Thymus (tissue), 11 donors: ENCODE measurements at regions not wholly inside any gene's neighbourhood (a gene's known extent, or its start where the extent isn't known, plus 50 kb on each side); places are given as distances from the start of the nearest gene placed in this dataset.

ENCODE experiments used
- DNase-seq, 9 donors: peaks; one replicate each; pipeline ENCODE4 v3.0.0-alpha.2; 2013; ENCODE audit warnings: low spot score in 9 of 9, low read depth in 6 of 9, missing footprints in 1 of 9
- H3K27ac ChIP-seq, 2 donors: one replicate each; pipeline ENCODE4 v1.5.1; 2013; ENCODE audit warnings: control low read depth in 1 of 2, low read depth in 1 of 2, low read length in 1 of 2, mild to moderate bottlenecking in 1 of 2, moderate library complexity in 1 of 2
- H3K27me3 ChIP-seq, 2 donors: one replicate each; pipeline ENCODE4 v1.5.1; 2013; ENCODE audit warnings: low read length in 1 of 2; ENCODE audit not compliant: control insufficient read depth in 2 of 2, insufficient read depth in 1 of 2
- H3K36me3 ChIP-seq, 2 donors: one replicate each; pipeline ENCODE4 v1.5.1; 2013; ENCODE audit warnings: low read length in 1 of 2, mild to moderate bottlenecking in 1 of 2, moderate library complexity in 1 of 2; ENCODE audit not compliant: control insufficient read depth in 2 of 2, insufficient read depth in 2 of 2
- H3K4me1 ChIP-seq, 2 donors: one replicate each; pipeline ENCODE4 v1.5.1; 2013; ENCODE audit warnings: low read length in 2 of 2; ENCODE audit not compliant: control insufficient read depth in 2 of 2, insufficient read depth in 2 of 2
- H3K4me3 ChIP-seq, 2 donors: one replicate each; pipeline ENCODE4 v1.5.1; 2013; ENCODE audit warnings: low read length in 2 of 2, control low read depth in 1 of 2, mild to moderate bottlenecking in 1 of 2
- H3K9me3 ChIP-seq, 2 donors: one replicate each; pipeline ENCODE4 v1.5.1; 2013; ENCODE audit warnings: low read length in 1 of 2, mild to moderate bottlenecking in 1 of 2; ENCODE audit not compliant: control insufficient read depth in 2 of 2, insufficient read depth in 1 of 2
- WGBS: extraction: QIAGEN DNeasy Blood & Tissue Kit; methylation state at CpG from one replicate; pipeline ENCODE4 v1.1.7; 2013; 5-methylcytosine and 5-hydroxymethylcytosine counted together
- donor health status: healthy.

GRCh38 chr10:44264244-44264643, 120.7 kb downstream of the CXCL12 start:
- Histone ChIP-seq H3K27ac (no peak overlapping the region), H3K4me1 (no peaks in the 10 kb centered on the region), H3K27me3 (no peaks in the 10 kb centered on the region), H3K9me3 (peaks cover 0 to 6% of the 10 kb centered on the region in 2 donors), H3K4me3 (no peak overlapping the region), H3K36me3 (no peaks in the 10 kb centered on the region)
- 90% methylated on average over 4 of the region's 4 CpGs for WGBS
- no peak for DNase-seq

GRCh38 chr10:44263771-44264170, 121.1 kb downstream of the CXCL12 start:
- H3K9me3 ChIP-seq, result peaks cover 0 to 6% of the 10 kb centered on the region in 2 donors
- no peaks in the 10 kb centered on the region for H3K36me3 ChIP-seq
- no peak overlapping the region for H3K27ac ChIP-seq
- DNase-seq, result no peak
- H3K4me3 ChIP-seq, result no peak overlapping the region
- WGBS, result 95% methylated on average over 3 of the region's 3 CpGs
- H3K27me3 ChIP-seq, result no peaks in the 10 kb centered on the region
- H3K4me1 ChIP-seq, result no peaks in the 10 kb centered on the region

DNA sequence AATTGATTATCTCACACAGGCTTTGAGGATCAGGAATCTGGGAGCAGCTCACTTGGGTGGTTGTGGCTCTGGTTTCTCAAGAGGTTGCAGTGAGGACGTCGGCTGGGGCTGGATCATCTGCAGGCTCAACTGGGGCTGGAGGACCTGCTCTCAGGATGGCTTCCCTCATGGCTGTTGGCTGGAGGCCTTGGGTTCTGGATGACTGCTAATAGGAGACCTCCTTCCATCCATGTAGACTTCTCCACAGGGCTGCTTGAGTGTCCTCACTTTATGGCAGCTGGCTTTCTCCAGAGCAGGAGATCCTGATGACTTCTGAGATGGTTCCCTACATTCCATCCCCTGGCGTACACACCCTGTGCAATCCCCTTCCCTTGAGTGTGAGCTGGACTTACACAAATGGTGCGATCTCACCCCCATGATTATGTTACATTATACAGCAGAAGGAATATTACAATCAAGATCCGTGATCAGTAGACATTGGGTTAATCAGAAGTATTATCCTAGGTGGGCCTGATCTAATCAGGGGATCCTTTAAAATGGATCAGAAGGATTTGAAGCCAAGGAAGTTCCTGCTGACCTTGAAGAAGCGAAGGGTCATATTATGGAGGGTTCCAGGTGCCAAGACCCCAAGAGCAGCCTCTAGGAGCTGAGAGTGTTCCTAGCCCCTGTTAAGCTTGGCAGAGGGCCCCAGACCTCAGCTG, 122.2 kb downstream of the CXCL12 start:
- no peaks in the 10 kb centered on the region for H3K36me3 ChIP-seq
- DNase-seq, result no peak
- H3K9me3 ChIP-seq, result peaks cover 0 to 6% of the 10 kb centered on the region in 2 donors
- H3K4me3 ChIP-seq, result no peak overlapping the region
- H3K27me3 ChIP-seq, result no peaks in the 10 kb centered on the region
- 98% methylated on average over 6 of the region's 6 CpGs for WGBS
- H3K27ac ChIP-seq, result no peak overlapping the region
- H3K4me1 ChIP-seq, result no peaks in the 10 kb centered on the region

- Histone ChIP-seq H3K27ac (no peak overlapping the region), H3K4me3 (no peak overlapping the region), H3K4me1 (no peaks in the 10 kb centered on the region), H3K27me3 (no peaks in the 10 kb centered on the region), H3K9me3 (peaks cover 0 to 6% of the 10 kb centered on the region in 2 donors), H3K36me3 (no peaks in the 10 kb centered on the region)
- 82% methylated on average over 7 of the region's 7 CpGs for WGBS
- no peak for DNase-seq
Measured at GRCh38 chr10:44261710-44262455, 123.0 kb downstream of the CXCL12 start.

DNA sequence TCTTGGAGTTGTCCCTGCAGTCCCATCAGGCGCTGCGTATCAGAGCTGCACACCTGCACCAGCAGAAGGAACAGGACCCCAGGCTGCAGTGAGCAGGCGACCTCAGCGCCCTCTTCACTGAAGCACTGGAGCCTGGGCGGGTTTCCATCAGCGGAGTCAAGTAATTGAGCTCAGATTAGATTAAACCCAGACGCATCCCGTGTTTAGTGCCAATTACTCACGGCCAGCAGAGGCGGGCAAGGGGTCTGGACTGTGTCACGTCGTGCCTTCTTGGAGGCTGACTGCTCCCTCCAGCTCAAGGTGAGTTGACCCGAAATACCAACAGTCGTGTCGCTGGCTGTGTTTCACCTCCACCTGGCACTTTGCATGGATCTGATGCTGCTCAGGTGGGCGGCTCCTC, 123.6 kb downstream of the CXCL12 start:
- no peak for DNase-seq
- Histone ChIP-seq H3K9me3 (peaks cover 0 to 3% of the 10 kb centered on the region in 2 donors), H3K36me3 (no peaks in the 10 kb centered on the region), H3K4me1 (no peaks in the 10 kb centered on the region), H3K27ac (no peak overlapping the region), H3K27me3 (no peaks in the 10 kb centered on the region), H3K4me3 (no peak overlapping the region)
- 93% methylated on average over 16 of the region's 16 CpGs for WGBS

DNA sequence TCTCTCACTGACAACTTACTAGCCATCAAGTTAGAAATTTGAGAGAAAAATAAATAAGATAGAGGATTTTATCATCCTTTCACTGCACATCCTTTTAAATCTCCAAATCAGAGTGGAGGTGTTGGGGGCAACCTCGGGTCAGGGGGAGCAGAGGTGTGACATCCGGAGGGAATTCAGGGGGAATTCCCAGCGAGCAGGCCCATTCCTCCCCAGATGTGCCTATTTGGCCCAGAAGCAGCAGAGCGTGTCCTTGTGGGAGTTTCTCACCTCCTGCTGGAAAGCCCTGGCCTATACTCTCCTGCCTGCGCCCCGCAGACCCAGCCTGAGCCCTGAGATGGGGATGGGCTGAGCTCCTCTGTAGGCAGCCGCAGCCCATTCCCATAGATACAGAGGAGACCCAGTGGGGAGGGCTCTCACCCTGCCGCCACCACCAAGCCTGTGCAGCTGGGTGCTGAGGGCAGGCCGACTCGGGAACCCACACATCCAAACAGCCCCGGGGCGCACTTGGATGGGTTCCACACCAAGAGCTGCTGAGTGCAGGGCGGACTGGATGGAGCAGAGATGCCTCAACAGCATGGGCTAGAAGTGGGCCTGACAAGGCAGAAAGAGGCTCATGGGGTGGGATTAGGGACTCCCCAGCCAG, 124.5 kb downstream of the CXCL12 start:
- Histone ChIP-seq H3K9me3 (no peaks in the 10 kb centered on the region), H3K4me1 (no peaks in the 10 kb centered on the region), H3K4me3 (no peak overlapping the region), H3K27me3 (no peaks in the 10 kb centered on the region), H3K36me3 (no peaks in the 10 kb centered on the region), H3K27ac (no peak overlapping the region)
- WGBS, result 93% methylated on average over 13 of the region's 13 CpGs
- DNase-seq, result no peak

DNA sequence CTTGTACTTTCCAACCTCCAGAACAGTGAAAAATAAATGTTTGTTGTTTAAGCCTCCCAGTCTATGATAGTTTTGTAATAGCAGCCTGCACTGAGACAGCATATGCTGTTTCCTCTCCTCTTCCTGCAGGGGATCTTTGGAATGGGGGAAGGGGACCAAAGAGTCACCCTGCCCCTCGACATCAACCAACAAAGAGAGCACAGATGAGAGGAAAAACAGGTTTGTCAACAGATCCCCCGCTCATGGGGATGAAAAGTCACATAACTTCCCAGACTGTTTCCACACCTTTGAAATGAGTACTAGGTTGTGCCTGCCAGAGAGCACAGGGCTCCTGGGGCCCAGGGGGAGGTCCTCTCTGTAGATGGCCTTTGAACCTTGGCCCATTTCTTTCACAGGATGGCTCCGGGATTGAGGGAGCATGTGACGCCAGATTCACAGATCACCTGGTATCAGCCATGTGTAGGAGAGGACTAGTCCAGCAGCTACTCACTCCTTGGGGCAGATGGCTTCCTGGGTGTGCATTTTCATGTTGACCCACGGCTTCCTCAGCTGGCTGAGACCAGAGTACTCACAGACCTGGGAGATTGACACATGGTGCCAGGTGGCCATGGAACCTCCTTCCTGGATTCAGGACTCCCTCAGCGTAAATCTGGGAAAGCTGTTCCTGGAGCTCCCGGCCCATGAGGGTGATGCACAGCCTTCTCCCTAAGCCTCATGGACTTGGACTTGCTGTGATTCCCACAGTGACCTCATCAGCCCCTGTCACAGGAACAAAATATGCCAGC, 125.6 kb downstream of the CXCL12 start:
- Histone ChIP-seq H3K27ac (no peak overlapping the region), H3K4me3 (no peak overlapping the region), H3K4me1 (no peaks in the 10 kb centered on the region), H3K36me3 (no peaks in the 10 kb centered on the region), H3K27me3 (no peaks in the 10 kb centered on the region), H3K9me3 (no peaks in the 10 kb centered on the region)
- DNase-seq, result no peak
- WGBS, result 83% methylated on average over 7 of the region's 7 CpGs

DNA sequence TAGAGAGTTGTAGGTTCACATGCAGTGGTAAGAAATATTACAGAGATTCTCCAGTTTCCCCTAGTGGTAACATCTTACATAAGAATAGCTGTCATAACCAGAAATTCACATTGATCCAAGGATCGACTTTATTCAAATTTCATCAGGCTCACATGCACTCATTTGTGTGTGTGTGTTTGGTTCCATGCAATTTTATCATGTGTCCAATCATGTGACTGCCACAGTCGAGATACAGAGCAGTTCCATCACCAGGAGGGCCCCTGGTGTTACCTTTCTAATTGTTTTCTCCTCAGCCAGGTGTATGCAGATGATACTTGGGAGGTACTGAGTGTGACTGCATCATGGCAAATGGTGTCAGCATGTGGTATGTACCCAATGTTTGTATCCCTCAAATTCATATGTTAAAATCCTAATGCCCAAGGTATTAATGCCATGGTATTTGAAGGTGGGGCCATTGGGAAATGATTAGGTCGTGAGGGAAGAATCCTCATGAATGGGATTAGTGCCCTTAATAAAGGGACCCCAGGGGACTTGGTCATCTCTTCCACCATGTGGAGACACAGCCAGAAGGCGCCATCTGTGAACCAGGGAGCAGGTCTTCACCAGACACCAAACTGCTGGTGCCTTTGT, 126.3 kb downstream of the CXCL12 start:
- 76% methylated on average over 4 of the region's 4 CpGs for WGBS
- no peak for DNase-seq
- H3K27me3 ChIP-seq, result no peaks in the 10 kb centered on the region

More for the DNA sequence above, 126.3 kb downstream of the CXCL12 start:
- H3K36me3 ChIP-seq, result no peaks in the 10 kb centered on the region
- no peaks in the 10 kb centered on the region for H3K9me3 ChIP-seq
- H3K27ac ChIP-seq, result no peak overlapping the region
- H3K4me1 ChIP-seq, result no peaks in the 10 kb centered on the region
- no peak overlapping the region for H3K4me3 ChIP-seq
